ENCODE measurements at regions not wholly inside any gene's neighbourhood (a gene's known extent, or its start where the extent isn't known, plus 50 kb on each side); places are given as distances from the start of the nearest gene placed in this dataset.

DNA sequence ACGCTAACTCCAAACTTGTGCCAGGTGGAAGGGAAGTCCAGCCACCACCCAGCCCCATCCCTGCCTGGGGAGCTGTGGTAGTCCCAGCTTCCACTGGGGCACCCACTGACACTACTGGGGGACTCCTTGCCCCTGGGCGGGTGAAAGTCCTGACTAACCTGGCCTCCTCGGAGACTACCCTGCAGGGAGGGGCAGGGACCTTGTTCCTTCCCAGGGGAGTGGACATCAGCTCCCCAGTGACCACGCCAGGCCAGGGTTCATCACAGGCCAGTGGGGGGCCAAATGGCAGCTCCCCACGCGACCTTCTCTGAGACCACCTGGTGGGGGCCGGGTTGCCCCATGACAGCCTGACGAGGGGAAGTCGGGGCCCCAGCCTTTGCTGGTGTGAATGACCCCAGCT is 420.0 kb upstream of the SALL3 start:
- in situ Hi-C loops (cut with HindIII; ENCODE audit: low sequenced_read_pairs) = no loop called here
- TF ChIP-seq, protein P1, sequence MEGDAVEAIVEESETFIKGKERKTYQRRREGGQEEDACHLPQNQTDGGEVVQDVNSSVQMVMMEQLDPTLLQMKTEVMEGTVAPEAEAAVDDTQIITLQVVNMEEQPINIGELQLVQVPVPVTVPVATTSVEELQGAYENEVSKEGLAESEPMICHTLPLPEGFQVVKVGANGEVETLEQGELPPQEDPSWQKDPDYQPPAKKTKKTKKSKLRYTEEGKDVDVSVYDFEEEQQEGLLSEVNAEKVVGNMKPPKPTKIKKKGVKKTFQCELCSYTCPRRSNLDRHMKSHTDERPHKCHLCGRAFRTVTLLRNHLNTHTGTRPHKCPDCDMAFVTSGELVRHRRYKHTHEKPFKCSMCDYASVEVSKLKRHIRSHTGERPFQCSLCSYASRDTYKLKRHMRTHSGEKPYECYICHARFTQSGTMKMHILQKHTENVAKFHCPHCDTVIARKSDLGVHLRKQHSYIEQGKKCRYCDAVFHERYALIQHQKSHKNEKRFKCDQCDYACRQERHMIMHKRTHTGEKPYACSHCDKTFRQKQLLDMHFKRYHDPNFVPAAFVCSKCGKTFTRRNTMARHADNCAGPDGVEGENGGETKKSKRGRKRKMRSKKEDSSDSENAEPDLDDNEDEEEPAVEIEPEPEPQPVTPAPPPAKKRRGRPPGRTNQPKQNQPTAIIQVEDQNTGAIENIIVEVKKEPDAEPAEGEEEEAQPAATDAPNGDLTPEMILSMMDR (IDR thresholded peaks at IDR 0.05; ENCODE audit: low read depth, low read length, missing control alignments) = no peak
- no peak overlapping the region for H3K4me3 ChIP-seq (ENCODE audit: low read depth, low read length)
- DNase-seq (ENCODE audit: low read depth) = no peak

GRCh38 chr18:78561757-78562510 is 417.7 kb upstream of the SALL3 start:
- DNase-seq (ENCODE audit: low read depth) = peak; percentile 8
- H3K4me3 ChIP-seq (ENCODE audit: low read depth, low read length) = no peak overlapping the region
- in situ Hi-C loops (cut with HindIII; ENCODE audit: low sequenced_read_pairs) = no loop called here
- TF ChIP-seq, protein P1 (IDR thresholded peaks at IDR 0.05; ENCODE audit: low read depth, low read length, missing control alignments) = no peak

GRCh38 chr18:78562531-78562961 is 417.1 kb upstream of the SALL3 start:
- TF ChIP-seq, protein P1 (IDR thresholded peaks at IDR 0.05; ENCODE audit: low read depth, low read length, missing control alignments) = no peak
- no peak for DNase-seq (ENCODE audit: low read depth)
- in situ Hi-C loops (cut with HindIII; ENCODE audit: low sequenced_read_pairs) = no loop called here
- no peak overlapping the region for H3K4me3 ChIP-seq (ENCODE audit: low read depth, low read length)

DNA sequence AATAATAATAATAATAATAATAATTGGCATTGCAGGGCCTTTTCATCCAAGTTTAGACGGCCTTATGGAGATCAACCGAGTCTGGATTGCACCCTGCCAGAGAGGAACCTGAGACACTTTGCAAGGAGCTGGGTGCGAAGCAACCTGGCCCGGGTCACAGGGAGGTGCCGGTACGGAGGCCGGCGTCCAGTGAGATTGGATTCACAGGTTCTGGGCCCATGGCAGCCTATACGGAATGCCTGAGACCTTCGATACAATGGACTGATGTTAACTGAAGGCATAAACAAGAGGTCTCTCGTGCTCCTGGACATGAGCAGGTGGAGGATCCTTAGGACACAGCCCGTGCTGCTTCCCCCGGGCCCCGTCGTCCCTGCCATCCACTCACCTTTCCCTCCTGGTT is 416.5 kb upstream of the SALL3 start:
- in situ Hi-C loops (cut with HindIII; ENCODE audit: low sequenced_read_pairs) = no loop called here
- TF ChIP-seq, protein P1 (IDR thresholded peaks at IDR 0.05; ENCODE audit: low read depth, low read length, missing control alignments) = no peak
- DNase-seq (ENCODE audit: low read depth) = no peak
- H3K4me3 ChIP-seq (ENCODE audit: low read depth, low read length) = no peak overlapping the region

GRCh38 chr18:78564030-78564429 is 415.6 kb upstream of the SALL3 start:
- TF ChIP-seq, protein P1 (IDR thresholded peaks at IDR 0.05; ENCODE audit: low read depth, low read length, missing control alignments) = no peak
- no peak for DNase-seq (ENCODE audit: low read depth)
- no peak overlapping the region for H3K4me3 ChIP-seq (ENCODE audit: low read depth, low read length)
- in situ Hi-C loops (cut with HindIII; ENCODE audit: low sequenced_read_pairs) = no loop called here

- TF ChIP-seq, protein P1 (IDR thresholded peaks at IDR 0.05; ENCODE audit: low read depth, low read length, missing control alignments) = no peak
These were observed 415.1 kb upstream of the SALL3 start for GRCh38 chr18:78564518-78564917.

More at GRCh38 chr18:78564518-78564917, 415.1 kb upstream of the SALL3 start:
- in situ Hi-C loops (cut with HindIII; ENCODE audit: low sequenced_read_pairs) = no loop called here
- no peak for DNase-seq (ENCODE audit: low read depth)
- no peak overlapping the region for H3K4me3 ChIP-seq (ENCODE audit: low read depth, low read length)

Data from astrocyte of the cerebellum (primary cell).